ENCODE measurements at regions not wholly inside any gene's neighbourhood (a gene's known extent, or its start where the extent isn't known, plus 50 kb on each side); places are given as distances from the start of the nearest gene placed in this dataset.

DNA sequence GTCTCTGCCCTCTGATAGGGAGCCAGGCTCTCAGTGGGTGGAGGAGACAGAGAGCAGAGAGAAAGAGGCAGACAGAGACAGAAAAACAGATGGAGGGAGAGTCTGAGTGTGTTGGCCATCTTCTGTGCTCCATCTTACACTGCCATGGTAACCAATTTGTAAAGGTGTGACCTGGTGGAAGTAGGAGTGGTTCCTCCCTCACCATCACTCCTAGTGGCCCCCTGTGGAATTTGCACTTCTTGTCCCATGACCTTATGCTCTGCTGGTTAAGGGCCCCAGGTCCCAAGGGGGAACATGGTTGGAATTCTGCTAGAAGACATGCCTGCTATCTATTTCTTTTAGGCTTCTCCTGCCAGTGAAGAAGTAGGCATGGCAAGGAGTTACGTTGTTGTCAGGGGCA, 376.7 kb upstream of the CCDC196 start:
- Histone ChIP-seq H3K9me2 (replicated peaks; ENCODE audit: insufficient read depth) (no peaks in the 10 kb centered on the region), H3K27me3 (no peaks in the 10 kb centered on the region), H3K36me3 (replicated peaks; ENCODE audit: insufficient read depth, low read depth) (no peaks in the 10 kb centered on the region), H3K27ac (no peak overlapping the region), H3K79me2 (no peaks in the 10 kb centered on the region), H4K20me1 (ENCODE audit: insufficient read depth, poor library complexity, severe bottlenecking) (no peaks in the 10 kb centered on the region), H3K4me1 (ENCODE audit: insufficient read depth) (no peaks in the 10 kb centered on the region), H3K9me3 (ENCODE audit: low read depth) (no peaks in the 10 kb centered on the region), H3K4me3 (no peak overlapping the region), H2AFZ (no peak overlapping the region), H3K4me2 (no peak overlapping the region)
- TF ChIP-seq EZH2 (IDR thresholded peaks at IDR 0.05; ENCODE audit: borderline replicate concordance) = no peak
- no peak for TF ChIP-seq EZH2phosphoT487 (IDR thresholded peaks at IDR 0.05; ENCODE audit: low read depth, severe bottlenecking, unreplicated experiment)
- TF ChIP-seq CTCF (IDR thresholded peaks at IDR 0.05; ENCODE audit: poor library complexity) = no peak
- DNase-seq (ENCODE audit: low spot score) = no peak
- WGBS (ENCODE audit: low lambda C conversion rate, missing lambda C conversion rate) = 95% methylated on average over 1 of the region's 1 CpG

GRCh38 chr14:66111891-66112290, 374.3 kb upstream of the CCDC196 start:
- Histone ChIP-seq H3K27ac (no peak overlapping the region), H3K4me1 (ENCODE audit: insufficient read depth) (no peaks in the 10 kb centered on the region), H3K4me3 (no peak overlapping the region), H3K27me3 (no peaks in the 10 kb centered on the region), H3K9me2 (replicated peaks; ENCODE audit: insufficient read depth) (no peaks in the 10 kb centered on the region), H3K36me3 (replicated peaks; ENCODE audit: insufficient read depth, low read depth) (no peaks in the 10 kb centered on the region), H2AFZ (no peak overlapping the region), H4K20me1 (ENCODE audit: insufficient read depth, poor library complexity, severe bottlenecking) (no peaks in the 10 kb centered on the region), H3K9me3 (ENCODE audit: low read depth) (no peaks in the 10 kb centered on the region), H3K4me2 (no peak overlapping the region), H3K79me2 (no peaks in the 10 kb centered on the region)
- TF ChIP-seq CTCF (IDR thresholded peaks at IDR 0.05; ENCODE audit: poor library complexity) (no peak), EZH2 (IDR thresholded peaks at IDR 0.05; ENCODE audit: borderline replicate concordance) (no peak), EZH2phosphoT487 (IDR thresholded peaks at IDR 0.05; ENCODE audit: low read depth, severe bottlenecking, unreplicated experiment) (no peak)
- 91% methylated on average over 6 of the region's 6 CpGs for WGBS (ENCODE audit: low lambda C conversion rate, missing lambda C conversion rate)
- DNase-seq (ENCODE audit: low spot score) = no peak

- Histone ChIP-seq H3K4me3 (no peak overlapping the region), H3K36me3 (replicated peaks; ENCODE audit: insufficient read depth, low read depth) (no peaks in the 10 kb centered on the region), H3K4me2 (no peak overlapping the region), H3K4me1 (ENCODE audit: insufficient read depth) (no peaks in the 10 kb centered on the region), H3K9me3 (ENCODE audit: low read depth) (no peaks in the 10 kb centered on the region), H3K9me2 (replicated peaks; ENCODE audit: insufficient read depth) (no peaks in the 10 kb centered on the region), H3K79me2 (no peaks in the 10 kb centered on the region), H2AFZ (no peak overlapping the region), H3K27me3 (no peaks in the 10 kb centered on the region), H3K27ac (no peak overlapping the region), H4K20me1 (ENCODE audit: insufficient read depth, poor library complexity, severe bottlenecking) (no peaks in the 10 kb centered on the region)
- TF ChIP-seq EZH2 (IDR thresholded peaks at IDR 0.05; ENCODE audit: borderline replicate concordance) (no peak), CTCF (IDR thresholded peaks at IDR 0.05; ENCODE audit: poor library complexity) (no peak), EZH2phosphoT487 (IDR thresholded peaks at IDR 0.05; ENCODE audit: low read depth, severe bottlenecking, unreplicated experiment) (no peak)
- DNase-seq (ENCODE audit: low spot score) = no peak
- 75% methylated on average over 3 of the region's 3 CpGs for WGBS (ENCODE audit: low lambda C conversion rate, missing lambda C conversion rate)
Observed at GRCh38 chr14:66114071-66114470, 372.1 kb upstream of the CCDC196 start.

All from hepatocyte (in vitro differentiated cells).